Loucy (cell line): ENCODE measurements at regions not wholly inside any gene's neighbourhood (a gene's known extent, or its start where the extent isn't known, plus 50 kb on each side); places are given as distances from the start of the nearest gene placed in this dataset.

Source experiments
- CTCF ChIP-seq: fragments of 200-600 bp; sonication (generic); conservative IDR thresholded peaks from 2 replicates; pipeline ENCODE4 v1.5.1; 2014; ENCODE audit warnings: mild to moderate bottlenecking, antibody characterized with exemption, low read length
- EZH2phosphoT487 ChIP-seq: fragments of 200-600 bp; IDR thresholded peaks from 2 replicates; pipeline ENCODE4 v1.6.1; 2018; ENCODE audit warnings: antibody characterized with exemption, mild to moderate bottlenecking, moderate library complexity, borderline replicate concordance

- no peak for TF ChIP-seq CTCF
- no peak for TF ChIP-seq EZH2phosphoT487
Observed at GRCh38 chr2:241945311-241945710, 75.8 kb downstream of the RTP5 start.
